Prostate gland (tissue), 2 donors: ENCODE measurements at regions not wholly inside any gene's neighbourhood (a gene's known extent, or its start where the extent isn't known, plus 50 kb on each side); places are given as distances from the start of the nearest gene placed in this dataset.
"Not testable (repeated sequence)": the region's sequence is repeated elsewhere in the genome, so short reads cannot be mapped to it uniquely, and the experiment has no call there.

Experiments used
- POLR2A ChIP-seq: fragments of 450-650 bp; IDR thresholded peaks from one replicate; pipeline ENCODE4 v1.6.1; 2016; ENCODE audit warnings: antibody characterized with exemption, mild to moderate bottlenecking
- POLR2AphosphoS5 ChIP-seq: sonication (generic); formaldehyde crosslinking; IDR thresholded peaks from one replicate; pipeline ENCODE4 v1.6.1; 2017; ENCODE audit warnings: antibody characterized with exemption
- TF ChIP-seq, protein P1 (sequence below), 4 experiments: fragments of 200-600 bp in 2 of 4; fragments of 450-650 bp in 2 of 4; sonication (generic) in 2 of 4; IDR thresholded peaks; 1 replicate in 3 of 4; 2 replicates in 1 of 4; pipeline ENCODE4 v1.5.1; 2016 to 2019; ENCODE audit warnings: antibody characterized with exemption in 4 of 4, mild to moderate bottlenecking in 2 of 4, moderate library complexity in 2 of 4

DNA sequence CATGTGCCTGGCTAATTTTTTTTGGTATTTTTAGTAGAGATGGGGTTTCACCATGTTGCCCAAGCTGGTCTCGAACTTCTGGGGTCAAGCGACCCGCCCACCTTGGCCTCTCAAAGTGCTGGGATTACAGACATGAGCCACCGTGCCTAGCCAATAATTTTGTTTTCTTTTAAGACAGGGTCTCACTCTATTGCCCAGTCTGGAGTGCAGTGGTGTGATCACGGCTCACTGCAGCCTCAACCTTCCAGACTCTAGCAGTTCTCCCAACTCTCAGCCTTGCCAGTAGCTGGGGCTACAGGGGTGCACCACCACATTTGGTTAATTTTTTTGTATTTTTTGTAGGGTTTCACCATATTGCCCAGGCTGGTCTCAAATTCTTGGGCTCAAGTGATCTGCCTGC is 183.4 kb downstream of the CEP135 start:
- TF ChIP-seq, protein P1, sequence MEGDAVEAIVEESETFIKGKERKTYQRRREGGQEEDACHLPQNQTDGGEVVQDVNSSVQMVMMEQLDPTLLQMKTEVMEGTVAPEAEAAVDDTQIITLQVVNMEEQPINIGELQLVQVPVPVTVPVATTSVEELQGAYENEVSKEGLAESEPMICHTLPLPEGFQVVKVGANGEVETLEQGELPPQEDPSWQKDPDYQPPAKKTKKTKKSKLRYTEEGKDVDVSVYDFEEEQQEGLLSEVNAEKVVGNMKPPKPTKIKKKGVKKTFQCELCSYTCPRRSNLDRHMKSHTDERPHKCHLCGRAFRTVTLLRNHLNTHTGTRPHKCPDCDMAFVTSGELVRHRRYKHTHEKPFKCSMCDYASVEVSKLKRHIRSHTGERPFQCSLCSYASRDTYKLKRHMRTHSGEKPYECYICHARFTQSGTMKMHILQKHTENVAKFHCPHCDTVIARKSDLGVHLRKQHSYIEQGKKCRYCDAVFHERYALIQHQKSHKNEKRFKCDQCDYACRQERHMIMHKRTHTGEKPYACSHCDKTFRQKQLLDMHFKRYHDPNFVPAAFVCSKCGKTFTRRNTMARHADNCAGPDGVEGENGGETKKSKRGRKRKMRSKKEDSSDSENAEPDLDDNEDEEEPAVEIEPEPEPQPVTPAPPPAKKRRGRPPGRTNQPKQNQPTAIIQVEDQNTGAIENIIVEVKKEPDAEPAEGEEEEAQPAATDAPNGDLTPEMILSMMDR (IDR thresholded peaks at IDR 0.05), result not testable (repeated sequence)
- TF ChIP-seq POLR2A, POLR2AphosphoS5: not testable (repeated sequence)
